HG03139 (cell line): ENCODE measurements at regions not wholly inside any gene's neighbourhood (a gene's known extent, or its start where the extent isn't known, plus 50 kb on each side); places are given as distances from the start of the nearest gene placed in this dataset.

Experiments used
- ATAC-seq: cut with Tn5 transposase; IDR thresholded peaks from one replicate; pipeline ENCODE4 v1.9.1; 2021; ENCODE audit not compliant: unreplicated experiment

- ATAC-seq, result no peak
Observed at GRCh38 chrX:124280294-124280902, 52.1 kb upstream of the TEX13D start.

GRCh38 chrX:124282580-124282979, 49.9 kb upstream of the TEX13D start:
- no peak for ATAC-seq
